Fibroblast of lung (primary cell): ENCODE measurements at regions not wholly inside any gene's neighbourhood (a gene's known extent, or its start where the extent isn't known, plus 50 kb on each side); places are given as distances from the start of the nearest gene placed in this dataset.
"Not testable (repeated sequence)": the region's sequence is repeated elsewhere in the genome, so short reads cannot be mapped to it uniquely, and the experiment has no call there.

Experiments
- CTCF ChIP-seq, 2 donors: IDR thresholded peaks in 1 of 2; conservative IDR thresholded peaks in 1 of 2; 1 replicate in 1 of 2; 2 replicates in 1 of 2; pipeline ENCODE4 v1.5.1; 2011 to 2012; ENCODE audit warnings: low read length in 2 of 2, control low read depth in 1 of 2, inconsistent platforms in 1 of 2, low read depth in 1 of 2, mild to moderate bottlenecking in 1 of 2
- EZH2 ChIP-seq: IDR thresholded peaks from 2 replicates; pipeline ENCODE4 v1.5.1; 2012; ENCODE audit warnings: low read length, control low read depth, mild to moderate bottlenecking; ENCODE audit errors: missing control alignments

GRCh38 chr22:22052548-22053139 is 70.1 kb upstream of the TOP3B start:
- TF ChIP-seq CTCF (conservative IDR thresholded peaks at IDR 0.05 in 1 of 2, IDR thresholded peaks at IDR 0.05 in 1 of 2; ENCODE audit: low read depth in 1 of 2, low read length in 2 of 2); EZH2: not testable (repeated sequence)
